ENCODE measurements at regions not wholly inside any gene's neighbourhood (a gene's known extent, or its start where the extent isn't known, plus 50 kb on each side); places are given as distances from the start of the nearest gene placed in this dataset.
A peak's percentile ranks its signal among the peaks of the same experiment; 100 is the strongest.

DNA sequence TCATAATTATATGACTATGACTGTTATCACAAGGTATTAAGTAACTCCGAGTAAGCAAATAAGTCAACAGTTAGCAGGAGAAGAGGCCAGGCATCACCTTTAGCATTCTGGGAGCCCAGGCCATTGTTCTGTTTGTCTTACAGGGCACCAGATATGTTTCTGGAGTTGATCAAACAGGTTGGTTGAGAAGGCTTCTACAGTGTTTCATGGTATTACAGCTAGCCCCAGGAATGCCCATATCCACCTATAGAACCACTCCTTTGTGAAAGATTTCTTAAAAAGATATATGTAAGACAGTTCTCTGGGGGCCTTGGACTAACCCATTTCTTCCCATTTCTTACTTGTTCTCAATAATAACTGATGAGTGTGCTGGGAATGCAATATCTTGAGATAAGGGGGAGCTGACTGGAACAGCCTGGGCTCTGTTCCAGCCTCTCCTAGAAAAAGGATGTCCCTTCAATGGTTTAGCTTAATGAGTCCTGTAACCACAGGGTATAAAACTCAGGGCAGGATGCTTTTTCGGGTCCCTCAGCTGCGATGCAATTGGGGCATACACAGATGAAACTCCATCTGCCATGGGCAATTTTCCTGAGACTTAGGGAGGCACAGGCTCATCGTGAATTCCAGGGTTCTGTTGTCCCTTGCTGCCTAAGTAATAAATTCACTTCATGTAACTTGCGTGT is 286.4 kb downstream of the BAMBI start:
- DNase-seq (ENCODE audit: low spot score), result no peak

DNA sequence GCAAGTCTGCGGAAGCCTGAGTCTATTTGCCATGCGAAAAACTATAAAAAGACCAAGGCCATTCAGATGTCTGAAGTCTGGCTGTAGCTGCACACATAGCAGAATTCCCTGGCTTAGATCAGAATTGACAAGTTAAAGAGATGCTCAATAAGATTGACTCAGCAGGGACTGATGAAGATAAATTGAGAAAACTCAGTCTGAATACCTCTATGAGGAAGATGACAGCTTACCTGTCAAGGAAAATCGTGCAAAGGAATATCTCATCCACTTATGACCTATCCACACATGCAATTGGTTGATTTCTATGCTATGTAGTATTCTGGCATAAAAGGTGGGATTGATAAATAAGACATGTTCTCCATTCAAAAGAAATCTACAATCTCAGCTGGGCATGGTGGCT is 288.6 kb downstream of the BAMBI start:
- no peak for DNase-seq (ENCODE audit: low spot score)

DNA sequence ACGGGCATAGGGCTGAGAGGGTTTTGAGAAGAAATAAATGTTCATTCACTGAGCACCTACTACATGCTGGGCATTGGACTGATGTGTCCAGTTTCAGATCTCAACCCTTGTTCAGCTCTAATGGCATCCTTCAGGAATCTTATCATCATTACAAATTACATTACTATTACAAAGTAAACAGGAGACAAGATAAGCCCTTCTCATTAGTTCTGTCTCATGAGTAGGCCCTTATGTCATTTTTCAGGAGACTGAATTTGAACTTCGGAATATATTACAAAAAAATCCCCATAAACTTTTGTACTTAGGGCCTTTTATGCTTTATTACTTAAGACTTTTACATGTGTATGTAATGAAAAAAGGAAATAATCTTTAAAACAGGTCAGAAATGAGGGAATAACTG is 289.7 kb downstream of the BAMBI start:
- DNase-seq (ENCODE audit: low spot score), result no peak

DNA sequence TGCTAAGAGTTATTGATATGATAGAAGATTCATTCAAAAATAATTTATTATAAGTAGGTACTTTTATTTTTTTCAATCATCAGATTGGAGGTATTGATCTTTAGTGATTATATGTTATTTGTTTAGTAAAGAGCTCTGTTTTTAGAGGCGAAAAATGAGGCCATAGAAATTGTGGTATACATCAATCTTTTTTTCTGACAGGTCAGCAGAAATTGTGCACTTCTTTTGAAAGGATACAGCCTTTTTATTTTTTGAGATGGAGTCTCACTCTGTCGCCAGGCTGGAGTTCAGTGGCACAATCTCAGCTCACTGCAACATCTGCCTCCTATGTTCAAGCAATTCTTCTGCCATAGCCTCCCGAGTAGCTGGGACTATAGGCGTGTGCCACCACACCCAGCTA is 292.1 kb downstream of the BAMBI start:
- DNase-seq (ENCODE audit: low spot score), result no peak

DNA sequence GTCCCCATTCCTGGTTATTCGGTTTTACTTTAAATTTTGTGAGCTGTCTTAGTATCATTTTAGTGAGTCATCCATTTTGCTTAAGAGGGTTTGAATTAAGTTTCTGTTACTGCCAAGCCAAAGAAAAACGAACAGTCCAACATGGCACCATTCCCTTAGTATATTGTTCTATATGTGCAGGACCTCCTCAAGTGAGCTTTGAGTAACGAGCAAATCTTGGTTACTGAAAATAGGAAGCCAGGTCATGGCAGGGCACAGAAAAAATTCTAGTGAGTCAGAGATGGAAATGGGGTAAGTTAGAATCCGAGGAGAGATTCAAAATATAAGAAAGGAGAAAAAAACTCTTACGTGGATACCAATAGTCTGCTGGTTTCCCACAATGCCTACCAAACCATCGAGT is 292.9 kb downstream of the BAMBI start:
- DNase-seq (ENCODE audit: low spot score), result no peak

DNA sequence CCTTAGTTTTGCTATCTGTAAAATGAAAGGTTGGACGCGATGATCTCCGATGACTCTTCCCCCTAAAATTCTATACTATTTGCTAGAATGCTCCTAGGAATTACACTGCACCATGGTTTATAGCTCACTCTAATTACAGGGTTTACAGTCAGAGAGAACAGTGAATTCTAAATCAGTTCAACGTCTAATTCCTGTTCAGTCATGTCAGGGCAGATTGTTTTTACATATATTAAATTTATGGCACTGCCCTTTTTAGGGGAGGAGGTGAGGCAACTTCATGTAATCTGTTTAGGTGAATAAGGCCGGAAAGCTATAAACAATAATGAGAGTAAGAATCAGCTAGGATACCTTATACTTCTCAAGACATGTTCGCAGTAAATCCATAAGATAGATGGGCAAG is 293.9 kb downstream of the BAMBI start:
- no peak for DNase-seq (ENCODE audit: low spot score)

DNA sequence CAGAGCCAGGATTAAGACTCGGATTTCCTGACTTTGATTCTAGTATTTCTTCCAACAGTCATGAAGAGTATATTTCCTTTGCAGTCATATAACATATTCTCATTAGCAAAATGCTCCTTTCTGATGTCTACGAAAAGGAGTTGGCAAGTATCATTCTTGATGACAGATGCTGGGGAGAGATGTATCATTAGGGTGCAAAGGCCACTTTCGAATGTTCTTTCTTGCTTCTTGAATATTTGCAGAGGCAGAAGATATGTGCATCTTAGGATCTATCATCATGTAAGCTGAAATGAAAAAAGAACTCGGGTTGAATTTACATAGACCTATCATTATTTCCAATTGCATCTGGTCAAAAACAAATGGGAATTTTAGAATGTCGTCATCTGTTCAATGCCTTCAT is 294.4 kb downstream of the BAMBI start:
- DNase-seq (ENCODE audit: low spot score), result no peak

DNA sequence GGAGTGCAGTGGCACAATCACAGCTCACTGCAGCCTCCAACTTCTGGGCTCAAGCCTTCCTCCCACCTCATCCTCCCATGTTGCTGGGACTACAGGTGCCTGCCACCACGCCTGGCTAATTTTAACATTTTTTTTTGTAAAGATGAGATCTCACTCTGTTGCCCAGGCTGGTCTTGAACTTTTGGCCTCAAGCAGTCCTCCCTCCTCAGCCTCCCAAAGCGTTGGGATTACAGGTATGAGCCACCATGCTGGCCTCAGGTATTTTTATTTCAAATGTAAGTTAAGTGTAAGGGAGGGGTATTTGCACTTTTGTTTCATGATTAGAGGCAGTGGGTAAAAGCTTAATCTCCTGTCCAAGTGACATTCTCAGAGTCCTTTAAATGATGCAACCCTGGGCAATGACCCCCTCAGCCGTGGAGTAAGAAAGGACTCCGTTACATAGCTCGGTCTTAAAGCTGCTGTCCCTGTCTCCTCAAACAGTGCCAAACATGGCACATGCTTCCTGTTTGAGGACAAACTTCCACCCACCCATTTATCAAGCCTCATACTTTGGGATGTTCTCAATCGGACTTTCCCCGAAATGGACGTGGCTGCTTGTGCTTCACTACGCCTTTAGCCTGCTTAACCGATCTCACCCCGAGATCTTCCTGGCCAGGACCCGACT is 296.1 kb downstream of the BAMBI start:
- DNase-seq (ENCODE audit: low spot score), result no peak

DNA sequence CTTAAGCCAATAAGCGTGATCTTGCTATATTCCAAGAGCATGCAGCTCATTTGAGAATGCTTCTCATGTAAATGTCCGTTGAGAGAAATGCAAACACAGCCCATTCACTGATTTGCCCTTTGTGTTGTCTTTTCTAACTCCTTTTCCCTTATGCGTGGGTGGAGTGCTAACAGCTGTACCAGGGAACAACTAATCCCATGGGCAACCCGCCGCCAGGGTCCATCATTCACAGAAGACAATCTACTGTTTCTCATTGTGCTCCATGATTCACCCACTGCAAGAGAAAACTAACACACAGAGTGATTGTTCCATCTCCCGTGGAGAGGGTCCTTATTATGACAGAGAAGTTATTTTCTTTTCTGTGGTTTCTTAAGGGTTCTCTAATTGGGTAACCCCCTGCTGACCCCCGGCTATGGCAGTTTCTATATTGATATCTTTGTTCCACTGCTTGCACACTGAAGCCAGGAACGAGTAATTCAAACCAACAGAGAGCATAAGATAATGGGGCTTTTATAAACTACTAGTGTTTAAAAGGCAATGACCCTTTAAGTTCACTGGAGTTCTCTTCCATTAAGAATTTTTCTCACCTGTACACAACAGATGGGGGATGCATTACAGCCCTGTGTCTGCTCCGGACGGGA is 298.7 kb downstream of the BAMBI start:
- peak; percentile 95 for DNase-seq (ENCODE audit: low spot score)

DNA sequence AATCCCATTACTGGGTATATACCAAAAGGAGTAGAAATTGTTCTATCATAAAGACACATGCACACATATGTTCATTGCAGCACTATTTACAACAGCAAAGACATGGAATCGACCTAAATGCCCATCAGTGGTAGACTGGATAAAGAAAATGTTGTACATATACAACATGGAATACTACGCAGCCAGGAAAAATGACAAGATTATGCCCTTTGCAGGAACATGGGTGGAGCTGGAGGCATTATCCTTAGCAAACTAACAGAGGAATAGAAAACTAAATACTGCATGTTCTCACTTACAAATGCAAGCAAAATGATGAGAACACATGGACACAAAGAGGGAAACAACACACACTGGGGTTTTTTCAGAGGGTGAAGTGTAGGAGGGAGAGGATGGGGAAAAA is 300.2 kb downstream of the BAMBI start:
- DNase-seq (ENCODE audit: low spot score), result no peak

DNA sequence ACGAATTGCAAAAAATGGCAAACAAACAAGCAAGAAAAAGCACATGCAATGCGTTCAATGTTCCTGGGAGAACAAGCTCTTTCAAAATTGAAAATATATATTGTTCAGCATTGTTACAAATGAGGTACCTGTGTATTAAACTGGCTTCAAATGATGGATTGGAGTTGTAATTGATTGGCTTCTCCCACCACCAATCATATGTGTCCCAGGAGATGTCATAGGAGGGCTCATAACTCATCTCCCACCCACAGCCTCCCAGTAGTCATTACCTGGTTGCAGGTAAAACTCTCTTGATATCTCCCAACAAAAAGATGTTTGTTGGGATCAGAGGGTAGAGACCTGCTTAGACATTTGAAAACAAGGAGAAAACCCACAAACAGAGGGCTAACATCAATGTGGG is 302.9 kb downstream of the BAMBI start:
- DNase-seq (ENCODE audit: low spot score), result no peak

DNA sequence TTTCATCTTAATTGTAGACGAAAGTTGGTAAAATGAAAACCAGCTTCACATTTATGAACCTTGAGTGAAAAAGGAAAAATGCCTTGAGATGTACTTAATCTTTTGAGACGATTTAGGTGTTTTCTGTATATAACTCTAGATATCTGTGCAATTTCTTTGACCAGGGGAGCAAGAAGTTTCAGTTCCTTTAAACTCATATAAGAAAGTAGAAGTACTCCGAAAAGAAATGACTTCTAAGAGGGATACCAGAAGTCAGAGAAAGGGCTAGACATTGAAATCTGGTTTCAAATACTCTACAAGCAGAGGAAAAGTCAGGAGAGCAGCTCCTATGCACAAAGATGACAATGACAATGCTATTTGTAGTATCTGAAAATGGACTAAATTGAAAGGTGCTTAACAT is 303.7 kb downstream of the BAMBI start:
- DNase-seq (ENCODE audit: low spot score), result no peak

DNA sequence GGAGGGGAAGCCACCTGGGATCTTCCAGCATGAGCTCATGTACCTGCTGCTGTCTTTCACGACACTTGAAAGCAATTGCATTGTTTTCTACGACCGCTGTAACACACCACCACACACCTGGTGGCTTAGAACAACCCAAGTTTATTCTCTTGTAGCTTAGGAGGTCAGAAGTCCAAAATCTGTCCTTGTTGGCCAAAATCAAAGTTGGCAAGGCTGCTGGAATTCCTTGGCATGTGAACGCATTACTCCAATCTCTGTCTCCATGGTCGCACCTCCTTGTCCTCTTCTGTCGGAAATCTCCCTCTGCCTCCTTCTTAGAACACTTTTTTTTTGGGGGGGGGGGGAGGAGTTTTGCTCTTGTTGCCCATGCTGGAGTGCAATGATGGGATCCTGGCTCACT is 305.7 kb downstream of the BAMBI start:
- DNase-seq (ENCODE audit: low spot score), result no peak

DNA sequence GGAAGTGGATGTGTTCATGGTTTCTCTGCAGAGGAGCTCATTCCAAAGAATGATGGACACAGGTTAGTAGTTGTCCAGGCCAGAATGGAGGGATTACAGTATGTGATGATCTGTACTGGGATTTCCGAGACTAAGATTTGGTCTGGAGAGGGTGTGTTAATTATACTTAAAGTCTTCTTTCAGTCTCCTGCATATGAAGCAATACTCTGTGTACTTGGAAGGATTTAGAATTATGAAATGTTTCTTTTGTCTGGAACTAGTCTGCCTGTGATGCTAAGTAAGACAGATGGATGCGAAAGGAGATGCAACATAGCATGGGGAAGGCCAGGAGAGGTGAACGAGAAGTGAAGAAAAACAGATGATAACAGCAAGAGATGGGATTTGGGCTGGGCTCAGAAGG is 305.1 kb upstream of the LYZL1 start:
- no peak for DNase-seq (ENCODE audit: low spot score)

DNA sequence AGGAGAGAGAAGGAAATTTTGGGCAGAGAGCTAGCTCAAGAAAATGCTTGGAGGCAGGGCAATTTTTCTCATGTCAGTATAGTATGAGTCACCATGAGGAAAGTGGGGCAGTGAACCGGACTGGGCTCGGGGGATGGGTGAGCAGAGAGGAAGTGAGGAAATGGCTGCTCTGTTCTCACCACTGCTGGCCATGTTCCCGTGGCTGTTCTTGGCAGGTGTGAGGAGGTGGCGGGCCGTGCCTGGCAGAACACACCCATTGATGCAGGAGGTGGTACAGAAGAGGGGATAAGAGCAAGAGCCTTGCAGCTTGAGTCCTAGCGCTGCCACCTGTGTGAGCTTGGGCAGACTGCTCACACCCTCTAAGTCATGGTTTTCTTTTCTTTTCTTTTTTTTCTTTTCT is 304.4 kb upstream of the LYZL1 start:
- peak; percentile 70 for DNase-seq (ENCODE audit: low spot score)

DNA sequence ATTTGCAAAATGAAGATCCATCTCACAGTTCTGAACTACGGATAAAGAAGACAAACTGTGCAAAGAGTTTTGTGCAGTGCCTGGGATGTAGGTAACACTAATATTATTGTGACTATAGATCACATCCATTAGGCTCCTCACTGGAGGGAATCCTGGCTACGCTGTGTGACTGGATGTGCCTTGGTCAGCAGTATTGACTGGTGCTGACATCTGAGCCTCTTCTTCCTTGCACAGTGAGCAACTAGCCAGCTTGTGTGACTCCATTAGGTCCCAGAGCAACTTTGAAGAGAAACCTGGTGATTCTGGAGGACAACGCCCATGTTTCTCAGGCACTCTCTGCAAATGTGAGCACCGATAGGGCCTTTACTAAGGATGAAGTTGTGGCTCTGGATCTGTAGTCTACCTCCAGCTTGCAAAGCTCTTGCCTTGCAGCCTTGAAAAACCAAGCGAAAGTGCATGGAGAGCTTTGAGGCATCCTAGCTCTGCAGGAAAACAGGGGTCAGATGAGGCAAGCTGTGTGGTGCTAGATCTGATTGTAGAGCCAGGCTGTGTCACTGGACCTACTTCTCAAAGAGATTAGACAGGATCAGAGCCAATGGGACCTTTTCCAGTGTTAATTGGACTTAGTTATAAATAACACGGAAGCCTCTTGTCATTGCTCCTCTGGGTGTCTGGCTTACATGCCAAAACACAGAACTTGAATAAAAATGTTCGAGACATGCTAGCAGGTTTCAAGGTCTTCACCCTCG is 303.6 kb upstream of the LYZL1 start:
- no peak for DNase-seq (ENCODE audit: low spot score)

DNA sequence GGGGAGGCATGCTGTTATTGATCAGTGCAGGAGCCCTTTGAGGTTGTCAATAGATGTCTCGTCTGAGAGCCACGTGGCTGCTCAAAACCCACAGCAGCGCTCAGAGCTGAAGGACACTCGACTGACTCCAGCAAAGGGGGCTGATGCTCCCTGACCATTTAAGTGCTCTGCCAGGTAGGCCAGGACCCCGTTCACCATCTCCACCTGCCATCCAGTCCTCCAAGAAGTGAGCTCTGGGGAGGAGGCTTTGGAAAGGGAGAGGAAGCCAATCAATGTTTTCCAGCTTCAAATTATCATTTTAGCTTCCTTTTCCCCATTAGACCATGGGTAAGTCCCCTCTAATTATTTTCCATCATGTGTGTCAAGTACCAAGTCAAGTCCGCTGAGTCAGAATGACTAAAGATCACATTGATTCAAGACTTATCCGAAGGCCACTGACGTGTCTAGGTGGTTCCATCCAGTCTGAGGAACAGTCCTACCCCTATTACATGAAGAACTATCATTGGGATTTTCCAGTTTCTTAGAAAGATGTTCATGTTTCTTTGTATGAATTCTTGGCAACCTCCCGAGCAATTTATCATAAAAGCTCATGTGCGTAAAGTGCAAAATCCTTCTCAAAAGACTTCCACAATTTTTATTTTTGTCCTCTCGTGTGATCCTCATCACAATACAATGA is 302.6 kb upstream of the LYZL1 start:
- DNase-seq (ENCODE audit: low spot score), result no peak

DNA sequence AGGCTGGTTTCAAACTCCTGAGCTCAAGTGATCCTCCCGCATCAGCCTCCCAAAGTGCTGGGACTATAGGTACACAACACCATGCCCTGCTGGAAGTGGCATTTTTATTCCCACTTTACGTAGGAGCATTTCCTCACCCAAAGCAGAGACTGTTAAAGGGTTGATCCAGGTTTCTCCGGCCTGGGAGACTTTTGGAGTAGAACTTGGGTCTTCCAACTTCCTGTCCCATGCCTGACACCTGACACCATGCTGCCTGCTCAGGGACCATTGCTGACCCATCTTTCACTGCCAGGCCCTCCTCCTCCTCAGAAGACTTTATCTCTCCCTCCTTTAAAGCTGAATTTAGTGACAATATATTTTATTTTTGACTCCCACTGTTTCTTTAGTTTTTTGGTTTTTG is 302.0 kb upstream of the LYZL1 start:
- DNase-seq (ENCODE audit: low spot score), result no peak

DNA sequence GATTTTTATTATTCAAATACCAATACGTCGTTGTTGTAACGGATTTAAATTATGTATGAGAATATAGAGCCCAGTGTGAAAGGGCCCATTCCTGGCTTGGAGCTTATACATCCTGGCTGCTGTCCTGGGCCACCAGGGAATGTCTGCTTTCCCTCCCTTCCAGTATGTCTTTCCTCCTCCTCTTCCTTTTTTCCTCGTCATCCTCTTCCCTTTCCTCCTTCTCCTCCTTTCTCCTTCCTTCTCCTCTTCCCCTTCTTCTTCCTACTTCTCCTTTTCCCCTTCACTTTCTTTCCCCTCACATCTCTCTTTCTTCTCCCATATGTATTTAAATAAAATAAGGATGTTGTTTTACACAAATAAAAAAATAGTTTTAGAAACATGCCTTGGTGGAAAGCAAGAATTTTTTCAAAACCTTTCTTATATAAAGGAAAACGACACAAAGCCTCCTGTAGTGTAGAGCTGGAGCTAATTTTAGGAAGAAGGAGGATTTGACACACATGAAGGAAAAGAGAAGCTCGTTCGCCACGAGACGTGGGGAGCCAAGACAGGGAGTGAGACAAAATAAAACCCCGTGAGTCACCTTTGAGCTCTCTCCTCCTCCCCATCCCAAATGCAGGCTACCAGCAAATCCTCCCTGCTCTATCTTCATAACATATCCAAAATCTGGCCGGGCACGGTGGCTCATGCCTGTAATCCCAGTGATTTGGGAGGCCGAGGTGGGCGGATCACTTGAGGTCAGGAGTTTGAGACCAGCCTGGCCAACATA is 301.1 kb upstream of the LYZL1 start:
- no peak for DNase-seq (ENCODE audit: low spot score)

DNA sequence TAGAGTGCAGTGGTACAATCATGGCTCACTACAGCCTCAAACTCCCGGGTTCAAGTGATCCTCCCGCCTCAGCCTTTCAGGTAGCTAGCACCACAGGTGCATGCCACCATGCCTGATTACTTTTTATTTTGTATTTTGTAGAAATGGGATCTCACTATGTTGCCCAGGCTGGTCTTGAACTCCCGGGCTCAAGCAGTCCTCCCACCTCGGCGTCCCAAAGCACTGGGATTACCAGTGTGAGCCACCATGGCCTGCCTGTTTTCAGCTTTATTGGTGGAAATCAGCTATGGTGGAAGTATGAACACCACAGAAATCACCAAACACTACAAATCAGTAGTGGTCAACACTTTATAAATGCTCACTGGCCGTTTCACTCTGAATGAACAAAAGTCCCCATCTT is 299.9 kb upstream of the LYZL1 start:
- DNase-seq (ENCODE audit: low spot score), result no peak
